WTC11 (cell line): ENCODE measurements at regions not wholly inside any gene's neighbourhood (a gene's known extent, or its start where the extent isn't known, plus 50 kb on each side); places are given as distances from the start of the nearest gene placed in this dataset.
"Not testable (repeated sequence)": the region's sequence is repeated elsewhere in the genome, so short reads cannot be mapped to it uniquely, and the experiment has no call there.

Experiments used
- ATAC-seq: fragments of 200-7000 bp; cut with Tn5 transposase; 2 replicates; pipeline ENCODE4 v1.10.0; 2021; ENCODE audit warnings: mild to moderate bottlenecking, moderate library complexity
- CTCF ChIA-PET: fragments of 300-600 bp; sonication (Branson Sonifier 250); formaldehyde crosslinking; loops from one replicate; lab custom pipeline; 2021; ENCODE audit warnings: antibody characterized with exemption; lab: Charles Lee
- POLR2A ChIA-PET: fragments of 350-600 bp; sonication (Branson Sonifier 250); formaldehyde crosslinking; loops from one replicate; lab custom pipeline; 2021; ENCODE audit warnings: antibody characterized with exemption; lab: Charles Lee
- DNase-seq: peaks from one replicate; pipeline ENCODE4 v3.0.0; 2021; ENCODE audit warnings: low spot score
- H3K27ac Mint-ChIP-seq: 2 replicates; pipeline ENCODE4 v1.8.0; 2021; ENCODE audit warnings: mixed read lengths
- H3K27me3 Mint-ChIP-seq: 2 replicates; pipeline ENCODE4 v1.8.0; 2021; ENCODE audit warnings: low read depth, mild to moderate bottlenecking, moderate library complexity, mixed read lengths
- H3K36me3 Mint-ChIP-seq: 2 replicates; pipeline ENCODE4 v1.8.0; 2021; ENCODE audit warnings: mixed read lengths
- H3K4me1 Mint-ChIP-seq: 2 replicates; pipeline ENCODE4 v1.8.0; 2022; ENCODE audit warnings: mixed read lengths
- H3K4me3 Mint-ChIP-seq: 2 replicates; pipeline ENCODE4 v1.8.0; 2021; ENCODE audit warnings: mild to moderate bottlenecking, moderate library complexity, mixed read lengths
- H3K9me3 Mint-ChIP-seq: 2 replicates; pipeline ENCODE4 v1.8.0; 2021; ENCODE audit warnings: mixed read lengths
- AR ChIP-seq: fragments of 250-450 bp; sonication (Bioruptor Pico); IDR thresholded peaks from 2 replicates; pipeline ENCODE4 v1.9.0; 2021; ENCODE audit warnings: mild to moderate bottlenecking
- ATF6 ChIP-seq: sonication (generic); formaldehyde crosslinking; IDR thresholded peaks from 2 replicates; pipeline ENCODE4 v1.8.1; 2023; ENCODE audit warnings: mild to moderate bottlenecking, missing genetic modification reagents
- ESRRA ChIP-seq: sonication (generic); formaldehyde crosslinking; IDR thresholded peaks from 2 replicates; pipeline ENCODE4 v1.8.1; 2022; ENCODE audit warnings: mild to moderate bottlenecking, missing genetic modification reagents, borderline replicate concordance
- GRHL2 ChIP-seq: fragments of 250-450 bp; sonication (Bioruptor Pico); IDR thresholded peaks from 2 replicates; pipeline ENCODE4 v1.8.0; 2022; ENCODE audit warnings: mild to moderate bottlenecking, moderate library complexity; ENCODE audit not compliant: insufficient replicate concordance, severe bottlenecking
- IRF2 ChIP-seq: sonication (generic); formaldehyde crosslinking; IDR thresholded peaks from 2 replicates; pipeline ENCODE4 v1.8.0; 2022; ENCODE audit warnings: low read depth, missing genetic modification reagents, borderline replicate concordance
- SMAD3 ChIP-seq: sonication (generic); formaldehyde crosslinking; IDR thresholded peaks from 2 replicates; pipeline ENCODE4 v1.8.0; 2022; ENCODE audit warnings: missing genetic modification reagents, mild to moderate bottlenecking, borderline replicate concordance
- TEAD1 ChIP-seq: sonication (generic); formaldehyde crosslinking; IDR thresholded peaks from 2 replicates; pipeline ENCODE4 v1.8.0; 2022; ENCODE audit warnings: mild to moderate bottlenecking, missing genetic modification reagents
- ZNF232 ChIP-seq: sonication (generic); formaldehyde crosslinking; IDR thresholded peaks from 2 replicates; pipeline ENCODE4 v1.8.0; 2022; ENCODE audit warnings: mild to moderate bottlenecking, missing genetic modification reagents
- ZNF263 ChIP-seq: sonication (generic); formaldehyde crosslinking; IDR thresholded peaks from 2 replicates; pipeline ENCODE4 v1.8.1; 2022; ENCODE audit warnings: low read depth, mild to moderate bottlenecking, moderate library complexity, missing genetic modification reagents
- ZNF317 ChIP-seq: sonication (generic); formaldehyde crosslinking; IDR thresholded peaks from 2 replicates; pipeline ENCODE4 v1.8.1; 2023; ENCODE audit warnings: low read depth, mild to moderate bottlenecking, moderate library complexity, missing genetic modification reagents, borderline replicate concordance

GRCh38 chr10:117830205-117830604 is 216.5 kb downstream of the RAB11FIP2 start:
- no peak overlapping the region for H3K27ac Mint-ChIP-seq
- no peak overlapping the region for H3K4me3 Mint-ChIP-seq
- ChIA-PET CTCF (no interaction called here), POLR2A (no interaction called here)
- TF ChIP-seq ZNF317 (CRISPR knock-in tag) (peak; percentile 68), TEAD1 (CRISPR knock-in tag) (no peak)
- no peaks in the 10 kb centered on the region for H3K27me3 Mint-ChIP-seq
- H3K4me1 Mint-ChIP-seq, result peaks cover 40% of the 10 kb centered on the region
- no peaks in the 10 kb centered on the region for H3K9me3 Mint-ChIP-seq
- ATAC-seq (peak; percentile 16; the same call in 1 of the 2 replicates), DNase-seq (no peak)
- H3K36me3 Mint-ChIP-seq, result peaks cover 2% of the 10 kb centered on the region; the same call in 1 of the 2 replicates

GRCh38 chr10:117830787-117831212 is 215.9 kb downstream of the RAB11FIP2 start:
- no peaks in the 10 kb centered on the region for H3K27me3 Mint-ChIP-seq
- no peak overlapping the region for H3K27ac Mint-ChIP-seq
- CTCF ChIA-PET, result no interaction called here
- H3K4me3 Mint-ChIP-seq, result peak overlapping the region; percentile 4; the same call in 1 of the 2 replicates
- TF ChIP-seq SMAD3 (no peak), ATF6 (CRISPR knock-in tag) (no peak), GRHL2 (CRISPR knock-in tag) (no peak), ZNF263 (no peak), AR (CRISPR knock-in tag) (no peak), ZNF232 (CRISPR knock-in tag) (no peak), ESRRA (CRISPR knock-in tag) (no peak)
- peak; percentile 47 for DNase-seq
- H3K9me3 Mint-ChIP-seq, result no peaks in the 10 kb centered on the region
- peaks cover 40% of the 10 kb centered on the region for H3K4me1 Mint-ChIP-seq
- peak; percentile 75 for ATAC-seq
- POLR2A ChIA-PET, result no interaction called here
- H3K36me3 Mint-ChIP-seq, result peaks cover 2% of the 10 kb centered on the region; the same call in 1 of the 2 replicates

GRCh38 chr10:117838500-117839498 is 207.9 kb downstream of the RAB11FIP2 start:
- H3K4me3 Mint-ChIP-seq, result peak overlapping the region; percentile 79
- DNase-seq (peak; percentile 20), ATAC-seq (peak; percentile 80)
- H3K36me3 Mint-ChIP-seq, CTCF ChIA-PET, H3K4me1 Mint-ChIP-seq, H3K27me3 Mint-ChIP-seq, POLR2A ChIA-PET, H3K9me3 Mint-ChIP-seq: not testable (repeated sequence)
- H3K27ac Mint-ChIP-seq, result 0 out of 2 replicates have a peak overlapping the region, but pooled peaks have one; percentile 42

GRCh38 chr10:117856426-117856825 is 190.3 kb downstream of the RAB11FIP2 start:
- H3K4me3 Mint-ChIP-seq, H3K36me3 Mint-ChIP-seq, H3K4me1 Mint-ChIP-seq, DNase-seq, CTCF ChIA-PET, H3K27ac Mint-ChIP-seq, POLR2A ChIA-PET, H3K27me3 Mint-ChIP-seq, ATAC-seq: not testable (repeated sequence)
- H3K9me3 Mint-ChIP-seq, result peaks cover 16% of the 10 kb centered on the region

- CTCF ChIA-PET, result no interaction called here
- DNase-seq (no peak), ATAC-seq (no peak)
- POLR2A ChIA-PET, result no interaction called here
- no peaks in the 10 kb centered on the region for H3K36me3 Mint-ChIP-seq
- no peak overlapping the region for H3K27ac Mint-ChIP-seq
- H3K27me3 Mint-ChIP-seq, result peaks cover 3% of the 10 kb centered on the region
- no peaks in the 10 kb centered on the region for H3K4me1 Mint-ChIP-seq
- peaks cover 16% of the 10 kb centered on the region for H3K9me3 Mint-ChIP-seq
- TF ChIP-seq ZNF317 (CRISPR knock-in tag) (no peak), IRF2 (CRISPR knock-in tag) (no peak), GRHL2 (CRISPR knock-in tag) (no peak)
- no peak overlapping the region for H3K4me3 Mint-ChIP-seq
These were observed 186.6 kb downstream of the RAB11FIP2 start for GRCh38 chr10:117860135-117860534.
